Stimulated activated CD4-positive, alpha-beta T cell treated with anti-CD3 and anti-CD28 coated beads, Interleukin-12 subunit alpha, Interleukin-12 subunit beta, amount 100 ng/mL, for 48 hours (primary cell): ENCODE measurements at regions not wholly inside any gene's neighbourhood (a gene's known extent, or its start where the extent isn't known, plus 50 kb on each side); places are given as distances from the start of the nearest gene placed in this dataset.

Experiments used
- DNase-seq, 3 donors: peaks; one replicate each; pipeline ENCODE4 v3.0.0-alpha.2; 2020; ENCODE audit warnings: low read depth in 2 of 3, low spot score in 1 of 3

GRCh38 chr4:111693758-111694157 lies 451.5 kb upstream of the FAM241A start:
- no peak for DNase-seq

- no peak for DNase-seq
These were observed 449.6 kb upstream of the FAM241A start for GRCh38 chr4:111695677-111696076.

GRCh38 chr4:111696505-111696904 lies 448.7 kb upstream of the FAM241A start:
- no peak for DNase-seq

GRCh38 chr4:111697176-111697942 lies 447.9 kb upstream of the FAM241A start:
- no peak for DNase-seq

- no peak for DNase-seq
These were observed 446.9 kb upstream of the FAM241A start for GRCh38 chr4:111698361-111698760.

- no peak for DNase-seq
These were observed 446.1 kb upstream of the FAM241A start for GRCh38 chr4:111699165-111699564.

- no peak for DNase-seq
These were observed 444.2 kb upstream of the FAM241A start for GRCh38 chr4:111701102-111701501.

- DNase-seq, result no peak
These were observed 437.8 kb upstream of the FAM241A start for GRCh38 chr4:111707491-111707890.

GRCh38 chr4:111712093-111712677 lies 433.1 kb upstream of the FAM241A start:
- no peak for DNase-seq

GRCh38 chr4:111713276-111713675 lies 432.0 kb upstream of the FAM241A start:
- DNase-seq, result no peak

- no peak for DNase-seq
These were observed 427.3 kb upstream of the FAM241A start for GRCh38 chr4:111717921-111718320.

GRCh38 chr4:111718763-111719559 lies 426.3 kb upstream of the FAM241A start:
- DNase-seq, result no peak

GRCh38 chr4:111720866-111721265 lies 424.4 kb upstream of the FAM241A start:
- DNase-seq, result no peak

GRCh38 chr4:111722213-111722720 lies 423.0 kb upstream of the FAM241A start:
- no peak for DNase-seq

GRCh38 chr4:111736516-111736915 lies 408.7 kb upstream of the FAM241A start:
- no peak for DNase-seq

GRCh38 chr4:111744847-111745246 lies 400.4 kb upstream of the FAM241A start:
- no peak for DNase-seq

GRCh38 chr4:111748157-111748556 lies 397.1 kb upstream of the FAM241A start:
- DNase-seq, result no peak

- no peak for DNase-seq
These were observed 391.3 kb upstream of the FAM241A start for GRCh38 chr4:111754003-111754402.

GRCh38 chr4:111755571-111755970 lies 389.7 kb upstream of the FAM241A start:
- no peak for DNase-seq

- no peak for DNase-seq
These were observed 383.7 kb upstream of the FAM241A start for GRCh38 chr4:111761531-111761930.

- DNase-seq, result no peak
These were observed 374.7 kb upstream of the FAM241A start for GRCh38 chr4:111770514-111770913.

GRCh38 chr4:111773858-111774257 lies 371.4 kb upstream of the FAM241A start:
- DNase-seq, result no peak
